Cerebellar nuclear complex (tissue), 1 donor: ENCODE measurements at regions not wholly inside any gene's neighbourhood (a gene's known extent, or its start where the extent isn't known, plus 50 kb on each side); places are given as distances from the start of the nearest gene placed in this dataset.

ENCODE experiments used
- DNase-seq, 2 experiments: peaks; one replicate each; lab custom pipeline; 2025; lab: John Stamatoyannopoulos, UW

DNA sequence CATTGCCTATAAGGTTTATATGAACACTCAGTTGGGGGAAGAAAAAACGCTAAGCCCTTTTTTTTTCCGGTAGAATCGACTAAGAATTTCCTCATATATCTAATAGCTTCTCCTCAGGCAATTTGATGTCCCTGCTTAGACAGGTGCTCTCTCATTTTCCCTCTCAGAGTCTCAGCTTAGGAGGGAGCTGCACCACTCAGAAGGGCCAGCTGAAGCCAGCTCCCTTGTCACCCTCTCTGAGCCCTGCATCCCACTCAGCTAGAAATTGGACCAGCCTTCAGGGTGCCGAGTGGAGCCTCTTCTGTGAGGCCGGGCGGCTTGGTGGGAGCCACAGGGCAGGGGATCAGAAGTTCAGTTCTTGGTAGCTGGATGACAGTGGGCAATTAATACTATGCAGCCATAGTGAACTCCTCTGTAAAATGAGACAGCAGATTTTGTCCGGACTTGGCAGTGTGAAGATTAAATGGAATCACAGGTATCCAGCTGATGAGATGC, 368.5 kb downstream of the MAFB start:
- no peak for DNase-seq

DNA sequence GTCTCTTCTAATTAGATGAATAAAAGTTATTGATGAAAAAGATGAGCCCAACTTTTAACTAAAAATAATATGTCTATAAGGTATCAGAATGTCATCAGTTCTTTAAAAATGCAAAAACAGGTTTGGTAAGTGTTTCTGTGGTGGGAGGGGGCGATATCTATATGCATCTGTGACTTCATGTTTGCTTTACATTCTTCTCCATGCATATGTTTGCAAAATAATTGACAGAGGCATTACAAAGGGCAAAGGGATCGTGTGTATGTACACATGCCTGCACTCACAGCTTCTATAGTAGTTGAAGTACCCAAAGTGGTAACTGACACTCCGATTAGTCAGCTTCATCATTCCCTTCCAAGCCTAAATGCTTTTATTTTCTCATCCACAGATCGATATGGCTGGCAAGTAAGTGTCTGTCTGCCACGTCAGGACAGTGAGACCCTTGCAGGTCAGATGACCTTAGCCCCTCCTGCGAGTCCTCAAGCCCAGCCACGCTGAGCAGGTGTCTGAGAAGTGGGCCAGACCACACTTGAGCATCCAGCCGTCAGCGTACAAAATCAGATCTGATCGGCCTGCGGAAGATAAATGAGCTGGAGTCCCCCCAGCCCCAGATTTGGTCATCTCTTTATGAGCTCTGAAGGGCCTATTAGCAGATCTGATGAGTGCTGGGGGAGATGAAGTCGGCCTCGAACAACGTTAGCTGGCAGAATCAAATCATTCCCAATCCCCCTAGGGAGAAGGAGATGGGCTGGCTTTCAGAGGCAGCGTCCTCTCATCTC, 369.1 kb downstream of the MAFB start:
- no peak for DNase-seq

DNA sequence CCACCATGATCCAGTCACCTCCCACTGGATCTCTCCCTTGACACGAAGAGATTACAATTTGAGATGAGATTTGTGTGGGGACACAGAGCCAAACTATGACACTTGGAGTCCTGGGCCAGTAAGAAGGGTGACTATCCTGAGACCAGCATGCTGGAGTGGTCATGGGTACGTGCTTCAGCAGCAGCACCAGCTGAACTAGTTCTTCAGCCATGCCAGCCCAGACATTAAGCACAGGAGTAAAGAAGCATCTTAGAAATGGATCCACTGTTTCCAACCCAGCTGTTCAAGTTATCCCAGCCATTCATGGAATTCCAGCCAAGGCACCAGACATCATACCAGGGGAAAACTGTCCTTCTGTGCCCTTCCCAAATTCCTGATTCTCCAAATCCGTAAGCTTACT, 370.0 kb downstream of the MAFB start:
- DNase-seq: no peak

DNA sequence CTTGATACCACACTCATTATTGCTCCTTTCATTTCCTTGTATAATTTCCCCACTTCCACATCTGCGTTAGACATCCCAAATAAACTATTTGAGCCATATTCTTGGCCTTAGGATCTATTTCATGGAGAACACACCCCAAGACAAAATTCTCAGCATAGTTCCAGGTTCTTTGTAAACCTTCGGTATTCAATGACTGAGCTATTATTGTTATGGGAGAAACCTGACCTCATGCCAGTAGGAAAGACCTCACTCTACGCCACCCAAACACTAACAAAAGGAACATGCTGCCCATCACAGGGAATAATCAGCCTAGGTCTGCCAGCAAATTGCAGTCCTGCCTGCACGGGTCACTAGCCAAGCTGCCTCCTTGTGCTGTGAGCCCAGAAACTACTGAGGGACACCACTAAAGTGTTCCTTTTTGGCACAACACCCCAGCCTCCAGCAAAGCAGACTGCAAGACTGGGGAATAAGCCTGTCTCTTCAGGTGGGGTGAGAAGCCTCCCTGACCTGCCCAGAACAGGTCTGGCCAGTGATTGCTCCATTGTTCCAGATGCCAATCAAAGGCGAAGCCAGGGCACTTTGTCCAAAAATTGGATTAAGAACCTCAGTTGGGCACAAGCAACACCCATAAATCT, 371.8 kb downstream of the MAFB start:
- no peak for DNase-seq

DNA sequence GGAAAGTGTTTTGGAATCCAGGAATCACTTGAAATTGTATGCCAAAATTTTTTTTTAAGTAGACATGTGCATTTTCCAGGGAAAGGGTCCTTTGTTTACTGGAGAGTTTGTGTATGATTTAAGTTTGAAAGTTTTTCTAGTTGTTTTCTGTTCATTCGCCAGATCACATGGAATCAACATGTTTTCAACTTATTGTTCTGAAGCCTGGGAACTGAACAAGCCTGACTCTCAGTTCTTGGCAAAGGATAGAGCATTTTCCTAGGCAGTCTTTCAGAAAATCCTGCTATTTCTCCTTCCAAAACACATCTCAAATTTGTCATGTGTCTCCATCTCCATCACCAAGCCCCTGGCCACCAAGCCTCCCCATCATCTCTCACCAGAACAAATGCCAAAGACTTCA, 374.8 kb downstream of the MAFB start:
- DNase-seq: no peak

DNA sequence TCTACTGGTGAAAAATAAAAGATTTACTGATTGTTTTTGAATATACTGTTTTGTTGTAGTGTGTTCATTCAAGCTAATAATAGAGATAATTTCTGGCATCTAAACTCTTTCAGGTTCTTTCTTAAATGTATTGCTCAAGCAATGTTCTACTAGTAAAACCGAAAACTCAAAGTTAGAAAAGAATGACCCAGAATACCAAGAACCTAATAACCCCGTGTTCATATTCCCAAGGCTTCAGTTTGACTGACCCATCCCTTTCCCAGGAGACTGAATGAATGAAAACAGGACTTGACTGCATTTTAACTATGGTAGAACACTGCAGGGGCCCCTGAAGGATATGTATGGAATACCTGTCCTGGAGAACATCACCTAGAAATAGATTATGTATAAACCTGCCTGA, 375.3 kb downstream of the MAFB start:
- DNase-seq: no peak

DNA sequence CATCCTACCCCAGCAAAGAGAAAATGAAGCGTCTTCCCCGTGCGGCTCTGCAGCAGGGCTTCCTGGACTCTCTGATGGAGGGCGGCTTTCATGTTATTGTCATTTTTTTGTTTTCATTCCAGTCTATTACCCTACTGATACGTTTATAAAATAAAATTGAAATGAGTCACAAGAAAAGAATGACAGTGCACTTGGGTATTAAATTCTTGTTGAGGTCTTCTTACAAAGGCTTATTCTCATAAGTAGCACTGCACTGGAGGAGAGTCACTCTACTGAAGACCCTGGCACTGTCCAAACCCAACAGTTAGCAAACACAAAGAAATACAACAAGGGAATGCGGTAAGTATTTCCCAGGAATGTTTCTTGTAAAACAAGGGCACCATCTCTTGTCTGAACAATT, 379.3 kb downstream of the MAFB start:
- no peak for DNase-seq

DNA sequence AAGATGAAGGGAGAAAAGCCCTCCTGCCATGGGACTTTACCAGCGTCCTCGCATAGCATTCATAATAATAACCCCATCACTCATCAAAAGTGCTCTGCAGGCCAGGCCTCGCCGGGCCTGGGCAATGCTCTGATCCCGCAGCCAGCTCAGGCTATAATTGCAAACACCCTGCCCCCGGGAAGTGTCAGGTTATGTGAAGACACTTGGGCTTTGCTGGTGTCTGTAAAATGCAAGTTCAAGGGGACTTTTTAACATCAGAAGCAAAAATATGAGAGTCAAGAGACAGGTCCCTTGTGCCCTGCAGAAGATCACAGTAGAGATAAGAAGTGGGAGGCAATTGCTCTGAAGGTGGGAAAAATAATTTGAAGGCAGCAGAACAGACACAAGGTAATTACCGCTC, 381.0 kb downstream of the MAFB start:
- no peak for DNase-seq

DNA sequence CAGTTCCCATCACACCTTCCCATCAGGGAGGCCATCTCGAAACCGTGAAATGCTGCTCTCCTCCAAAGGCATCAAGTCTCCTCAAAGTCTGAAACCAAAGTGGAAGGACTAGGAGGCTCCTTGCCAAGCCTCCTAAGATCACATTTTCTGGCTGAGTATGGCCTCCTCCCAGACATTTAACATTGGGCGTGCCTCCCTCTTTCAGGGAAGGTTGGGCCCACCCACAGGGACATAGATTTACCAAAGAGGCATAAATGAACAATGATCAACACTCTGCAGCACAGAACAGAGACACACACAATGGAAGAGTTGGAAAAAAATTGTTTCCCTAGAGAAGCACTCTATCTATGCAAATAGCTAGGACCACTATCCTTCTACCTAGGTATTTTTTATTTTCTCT, 381.8 kb downstream of the MAFB start:
- DNase-seq: no peak

DNA sequence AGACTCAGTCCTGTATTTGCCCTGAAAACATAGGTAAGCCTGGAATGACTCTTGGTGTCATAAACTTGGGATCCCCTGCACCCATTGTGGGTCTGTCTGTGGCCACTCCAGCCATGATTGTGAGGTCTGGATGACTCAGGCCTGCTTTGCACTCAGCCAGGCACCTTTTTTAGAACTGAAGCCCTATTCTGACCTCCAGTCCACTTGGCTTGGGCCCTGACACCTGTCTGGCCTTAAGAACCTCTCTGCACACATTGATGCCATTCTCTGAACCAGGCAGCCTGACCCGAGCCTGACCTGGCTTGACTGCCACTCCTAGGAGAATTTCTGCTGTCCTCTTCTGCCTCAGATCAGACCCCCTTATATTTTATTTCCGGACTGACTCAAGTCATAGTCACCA, 383.7 kb downstream of the MAFB start:
- no peak for DNase-seq

DNA sequence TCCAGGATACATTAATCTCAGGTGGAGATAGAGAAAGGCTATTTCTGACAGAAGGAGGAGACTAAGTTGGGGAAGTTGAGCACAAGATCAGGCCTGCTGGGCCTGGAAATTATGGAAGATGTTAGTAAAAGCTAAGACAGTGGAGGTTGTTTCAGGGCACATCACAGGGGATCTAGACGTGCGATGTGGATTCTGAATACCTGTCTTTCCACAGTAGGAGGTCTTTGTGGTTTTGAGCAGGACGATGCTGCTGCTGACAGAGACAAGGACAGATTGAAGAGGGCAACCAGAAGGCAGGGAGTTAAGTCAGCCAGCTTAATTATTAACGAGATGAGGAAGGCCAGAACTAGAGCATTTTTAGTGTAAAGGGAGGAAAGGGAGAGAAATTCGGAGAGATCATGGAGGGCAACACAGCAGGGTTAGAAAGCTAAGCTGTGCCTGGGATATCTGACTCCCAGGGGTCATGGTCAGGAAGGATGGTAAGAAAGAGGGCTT, 384.9 kb downstream of the MAFB start:
- no peak for DNase-seq

DNA sequence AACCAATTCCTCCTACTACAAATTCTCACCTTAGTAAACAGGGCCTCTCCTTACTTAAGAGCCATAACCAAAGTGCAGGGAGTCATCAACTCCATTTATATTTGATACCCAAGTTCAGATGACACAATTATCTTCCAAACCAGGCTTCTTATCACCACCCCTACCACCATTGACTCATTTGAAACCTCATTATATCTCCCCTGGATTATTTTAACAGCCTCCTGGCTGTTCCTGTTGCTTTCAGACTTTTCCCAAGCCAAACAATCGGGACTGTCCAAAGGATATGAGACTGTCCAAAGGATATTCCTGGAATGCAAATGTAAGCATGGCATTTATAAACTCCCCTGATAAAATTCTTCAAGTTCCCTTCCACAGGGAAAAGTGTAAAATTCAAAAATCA, 394.3 kb downstream of the MAFB start:
- no peak for DNase-seq

DNA sequence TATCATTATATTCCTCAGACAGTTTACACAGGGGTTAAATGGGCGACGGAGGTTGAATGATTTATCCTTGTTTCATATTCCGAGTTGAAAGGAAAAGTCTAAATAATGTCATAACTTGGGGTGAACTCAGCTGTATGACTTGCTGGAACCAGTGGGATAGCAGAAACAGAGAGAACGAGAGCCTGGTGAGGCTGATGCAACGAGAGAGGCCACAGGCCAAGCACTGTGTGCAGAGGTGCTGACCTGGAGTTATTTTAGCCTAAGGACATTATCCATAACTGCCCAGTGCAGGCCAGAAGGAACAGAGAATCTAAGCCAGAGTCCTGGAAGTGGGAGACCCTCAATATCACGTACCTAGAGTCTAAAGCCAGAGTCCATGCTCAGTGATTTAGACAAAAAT, 394.9 kb downstream of the MAFB start:
- no peak for DNase-seq

DNA sequence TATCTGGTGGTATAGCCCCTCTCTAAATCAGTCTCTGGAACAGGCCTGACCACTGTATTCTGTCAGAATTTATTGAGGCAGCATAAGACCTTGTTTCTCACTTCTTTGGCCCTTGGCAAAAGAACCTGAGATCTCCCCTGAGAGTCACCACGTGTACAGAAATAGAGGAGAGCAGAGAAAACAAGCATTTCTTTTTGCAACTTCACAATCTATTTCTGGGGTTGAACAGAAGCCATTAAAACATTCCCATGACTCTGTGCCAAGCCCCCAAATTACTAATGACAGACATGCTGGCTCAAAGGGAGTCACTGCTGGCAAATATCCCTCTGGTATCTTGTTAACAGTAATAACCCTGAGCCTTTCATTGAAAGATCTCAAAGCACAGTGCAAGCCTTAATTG, 395.3 kb downstream of the MAFB start:
- DNase-seq: no peak

DNA sequence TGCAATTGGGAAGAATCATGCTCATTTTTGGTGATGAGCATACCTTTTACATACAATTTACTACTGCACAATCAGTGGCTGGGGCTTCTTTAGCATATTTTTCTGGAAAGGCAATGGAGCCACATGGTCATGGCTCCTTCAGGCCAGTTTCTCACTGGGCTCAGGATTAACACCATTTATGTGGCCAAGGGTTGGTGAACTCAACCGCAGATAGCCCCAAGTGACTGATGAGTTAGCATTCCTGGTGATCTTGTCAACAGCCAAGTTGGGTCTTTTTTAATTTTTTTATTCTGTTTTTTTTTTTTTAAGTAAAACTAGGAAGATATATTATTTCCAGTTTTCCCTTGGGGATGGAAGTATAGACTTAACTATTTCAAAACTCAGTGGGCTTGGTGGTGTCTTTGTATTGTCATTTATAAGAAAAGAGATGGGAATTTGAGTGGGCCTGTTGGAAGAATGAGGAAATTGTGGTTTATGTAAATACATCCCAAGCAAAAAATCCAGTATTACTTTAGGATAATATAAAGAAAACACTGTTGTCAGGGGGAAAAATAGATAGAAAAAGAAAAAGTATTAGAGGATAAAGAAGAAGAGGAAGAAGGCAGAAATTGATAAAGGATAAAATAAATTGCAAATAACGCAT, 397.4 kb downstream of the MAFB start:
- DNase-seq: no peak

DNA sequence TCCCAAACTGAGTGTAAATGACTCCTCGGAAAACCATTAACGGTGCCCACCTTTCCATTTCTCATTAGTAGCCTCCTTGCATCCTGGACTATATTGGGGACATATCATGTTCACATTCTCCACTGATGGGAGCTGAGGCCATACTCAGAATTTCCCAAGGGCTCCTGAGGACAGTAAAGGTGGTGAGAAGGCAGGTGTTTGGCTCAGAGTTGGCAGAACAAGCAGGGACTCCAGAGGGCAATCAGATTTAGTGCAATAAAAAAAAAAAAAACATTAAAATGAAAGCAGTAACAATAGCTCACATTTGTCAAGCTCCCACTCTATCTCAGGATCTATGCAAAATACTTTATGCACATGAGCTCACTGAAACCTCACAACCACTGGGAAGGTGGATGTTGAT, 401.4 kb downstream of the MAFB start:
- no peak for DNase-seq

DNA sequence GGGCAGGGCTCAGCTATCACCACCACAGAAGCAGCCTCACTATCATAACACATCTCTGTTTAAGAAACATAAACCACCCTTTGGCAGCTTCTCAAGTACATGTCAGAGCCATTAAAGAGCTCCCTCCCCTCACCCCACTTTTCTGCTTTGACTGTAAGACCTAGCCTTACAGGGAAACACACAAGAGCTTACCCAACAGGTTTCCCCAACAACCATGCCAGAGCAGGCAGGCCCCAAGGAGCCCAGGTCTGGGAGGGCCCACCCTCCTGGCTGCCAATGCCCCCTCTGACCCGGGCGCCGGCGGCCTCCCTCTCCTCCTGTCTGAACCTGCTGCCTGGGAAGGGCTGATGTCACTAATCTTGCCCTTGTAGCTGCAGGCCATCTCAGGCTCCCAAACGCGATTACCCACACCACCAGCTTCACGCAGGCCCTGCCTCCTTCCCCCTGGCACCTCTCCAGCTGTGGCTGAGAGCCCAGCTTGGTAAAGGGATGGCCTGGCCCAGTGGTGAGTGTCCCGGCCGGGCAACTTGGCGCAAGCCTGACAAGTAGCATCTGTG, 402.0 kb downstream of the MAFB start:
- DNase-seq: no peak

DNA sequence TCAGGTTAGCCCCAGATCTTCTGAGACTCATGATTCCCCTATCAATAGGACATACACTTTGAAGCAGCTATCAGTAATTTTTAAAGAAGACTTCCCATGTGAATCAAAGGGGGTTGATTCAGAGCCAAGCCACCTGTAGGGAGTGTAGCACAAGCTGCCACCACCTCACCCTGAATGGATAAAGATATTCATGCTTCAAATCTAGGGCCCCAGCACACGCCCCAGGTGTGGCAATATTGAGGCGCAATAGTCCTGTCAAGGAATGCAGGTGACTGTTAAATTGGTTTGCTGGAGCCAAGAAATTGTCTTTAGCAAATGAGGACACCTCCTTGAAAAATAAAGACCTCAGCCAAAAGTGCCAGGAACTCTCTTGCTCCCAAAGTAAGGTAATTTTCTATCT, 404.4 kb downstream of the MAFB start:
- no peak for DNase-seq

DNA sequence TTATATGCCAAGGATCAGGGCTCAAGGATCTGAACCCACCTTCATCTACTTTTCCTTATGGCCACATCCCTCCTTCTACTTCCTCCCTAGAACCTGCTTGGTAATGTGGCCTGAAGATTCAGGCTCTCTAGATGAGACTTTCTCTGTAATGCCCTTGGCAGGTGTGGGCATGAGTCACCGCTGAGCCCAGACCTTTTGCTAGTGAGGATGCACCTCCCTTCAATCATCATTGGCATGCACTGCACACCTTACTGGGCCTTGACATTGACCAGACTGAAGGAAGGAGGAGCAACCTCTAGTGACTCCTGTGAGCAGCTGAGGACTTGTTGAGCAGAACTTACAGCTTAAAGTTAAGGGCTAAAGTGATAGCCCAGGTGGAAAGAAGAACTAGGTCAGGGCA, 405.3 kb downstream of the MAFB start:
- DNase-seq: no peak

DNA sequence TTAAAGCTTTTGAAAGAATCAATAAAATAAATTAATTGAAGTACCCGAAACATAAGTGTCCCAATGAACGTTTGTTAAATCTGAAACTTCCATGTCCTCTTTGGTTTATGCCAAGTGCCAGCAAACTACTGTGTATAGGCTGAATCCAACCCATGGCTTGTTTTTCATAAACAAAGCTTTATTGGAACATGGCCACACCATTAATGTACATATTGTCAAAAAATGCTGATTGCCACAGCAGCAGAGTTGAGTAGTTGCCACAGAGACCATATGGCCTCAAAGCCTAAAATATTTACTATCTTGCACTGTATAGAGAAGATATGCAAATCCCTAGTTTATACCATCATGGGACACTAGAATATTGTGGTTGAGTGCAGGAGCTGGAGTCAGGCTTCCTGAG, 406.1 kb downstream of the MAFB start:
- no peak for DNase-seq

DNA sequence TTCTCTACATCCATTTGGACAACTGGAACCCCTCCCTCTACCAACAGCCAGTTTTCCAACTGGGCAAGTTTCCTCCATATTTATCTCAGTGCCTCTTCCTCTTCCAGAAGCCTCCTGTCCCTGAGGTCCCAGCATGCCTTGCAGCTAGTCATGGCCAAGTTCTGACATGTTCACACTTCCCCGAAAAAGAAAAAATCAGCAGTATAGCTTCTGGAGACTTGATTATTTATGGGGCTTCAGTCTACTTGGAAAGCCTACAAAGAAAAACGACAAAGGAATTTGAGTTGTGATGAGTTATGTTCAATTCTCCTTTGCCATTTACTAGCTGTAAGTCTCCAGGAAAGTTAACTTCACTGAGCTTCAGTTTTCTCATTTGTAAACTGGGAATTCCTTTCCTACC, 406.5 kb downstream of the MAFB start:
- no peak for DNase-seq

DNA sequence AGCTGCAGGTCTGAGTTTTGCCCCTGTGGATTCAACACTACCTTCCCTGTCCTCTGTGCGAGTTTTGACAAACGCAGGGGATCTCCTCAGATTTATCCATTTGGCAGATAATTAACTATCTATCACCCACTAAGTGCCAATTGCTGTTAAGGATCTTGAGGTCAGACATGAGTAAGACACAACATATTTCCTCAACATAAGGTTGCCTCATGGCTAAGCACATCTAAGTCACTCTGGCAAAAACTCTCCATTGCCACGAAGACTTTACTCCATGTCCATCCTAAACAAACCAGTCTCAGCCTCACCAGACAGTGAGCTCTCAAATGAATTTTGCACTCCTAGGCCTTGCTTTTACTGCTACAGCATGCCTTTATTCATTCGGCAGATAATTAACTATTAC, 408.4 kb downstream of the MAFB start:
- DNase-seq: no peak

DNA sequence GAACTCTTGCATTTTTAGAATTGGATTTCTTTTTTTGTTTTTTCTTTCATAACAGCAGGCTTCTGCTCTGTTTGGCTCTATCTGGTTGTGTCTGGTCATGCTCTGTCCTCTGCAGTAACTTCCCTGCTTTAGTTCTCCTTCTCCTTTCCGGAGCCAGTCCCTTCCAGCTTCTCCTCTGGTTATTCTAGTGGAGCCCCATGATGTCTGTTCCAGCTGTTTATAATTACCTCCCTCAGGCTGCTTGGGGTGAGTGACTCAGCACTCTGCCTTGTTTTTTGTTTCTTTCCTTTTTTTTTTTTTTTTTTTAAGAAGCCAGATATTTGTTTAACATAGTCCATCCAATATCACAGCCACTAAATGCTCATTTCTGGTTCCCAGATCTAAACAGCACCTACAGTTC, 409.6 kb downstream of the MAFB start:
- no peak for DNase-seq
